Stimulated activated CD4-positive, alpha-beta T cell treated with anti-CD3 and anti-CD28 coated beads, Interleukin-1b, Interleukin-23, amount 100 ng/mL, for 1 hour (primary cell): ENCODE measurements at regions not wholly inside any gene's neighbourhood (a gene's known extent, or its start where the extent isn't known, plus 50 kb on each side); places are given as distances from the start of the nearest gene placed in this dataset.
"Not testable (repeated sequence)": the region's sequence is repeated elsewhere in the genome, so short reads cannot be mapped to it uniquely, and the experiment has no call there.

Source experiments
- DNase-seq, 2 donors: peaks; one replicate each; pipeline ENCODE4 v3.0.0-alpha.2; 2020; ENCODE audit warnings: low read depth in 2 of 2

GRCh38 chr9:95785209-95785608 is 90.3 kb upstream of the ERCC6L2 start:
- DNase-seq: no peak

GRCh38 chr9:95784318-95784717 is 91.2 kb upstream of the ERCC6L2 start:
- no peak for DNase-seq

- no peak for DNase-seq
Observed at GRCh38 chr9:95783426-95783975, 92.0 kb upstream of the ERCC6L2 start.

GRCh38 chr9:95780751-95781150 is 94.7 kb upstream of the ERCC6L2 start:
- DNase-seq: no peak

- DNase-seq: no peak
Observed at GRCh38 chr9:95780121-95780520, 95.4 kb upstream of the ERCC6L2 start.

- DNase-seq: not testable (repeated sequence)
Observed at GRCh38 chr9:95779597-95779996, 95.9 kb upstream of the ERCC6L2 start.

- no peak for DNase-seq
Observed at GRCh38 chr9:95778957-95779356, 96.5 kb upstream of the ERCC6L2 start.

GRCh38 chr9:95777136-95777535 is 98.4 kb upstream of the ERCC6L2 start:
- DNase-seq: no peak

- no peak for DNase-seq
Observed at GRCh38 chr9:95776176-95776575, 99.3 kb upstream of the ERCC6L2 start.

- DNase-seq: no peak
Observed at GRCh38 chr9:95775191-95775590, 100.3 kb upstream of the ERCC6L2 start.

- DNase-seq: no peak
Observed at GRCh38 chr9:95773053-95773418, 102.5 kb upstream of the ERCC6L2 start.

- no peak for DNase-seq
Observed at GRCh38 chr9:95772320-95773052, 103.0 kb upstream of the ERCC6L2 start.

GRCh38 chr9:95771556-95772246 is 103.8 kb upstream of the ERCC6L2 start:
- no peak for DNase-seq

- no peak for DNase-seq
Observed at GRCh38 chr9:95770653-95771131, 104.8 kb upstream of the ERCC6L2 start.

GRCh38 chr9:95769909-95770433 is 105.5 kb upstream of the ERCC6L2 start:
- no peak for DNase-seq

GRCh38 chr9:95769473-95769872 is 106.0 kb upstream of the ERCC6L2 start:
- no peak for DNase-seq

- DNase-seq: no peak
Observed at GRCh38 chr9:95766906-95767305, 108.6 kb upstream of the ERCC6L2 start.

GRCh38 chr9:95764533-95765319 is 110.8 kb upstream of the ERCC6L2 start:
- DNase-seq: no peak

GRCh38 chr9:95763983-95764382 is 111.5 kb upstream of the ERCC6L2 start:
- DNase-seq: no peak

GRCh38 chr9:95763006-95763405 is 112.5 kb upstream of the ERCC6L2 start:
- DNase-seq: no peak

GRCh38 chr9:95762322-95762721 is 113.2 kb upstream of the ERCC6L2 start:
- no peak for DNase-seq

GRCh38 chr9:95760791-95761190 is 114.7 kb upstream of the ERCC6L2 start:
- DNase-seq: no peak
